Limb (tissue), 2 donors: ENCODE measurements at regions not wholly inside any gene's neighbourhood (a gene's known extent, or its start where the extent isn't known, plus 50 kb on each side); places are given as distances from the start of the nearest gene placed in this dataset.
"Not testable (repeated sequence)": the region's sequence is repeated elsewhere in the genome, so short reads cannot be mapped to it uniquely, and the experiment has no call there.

ENCODE experiments used
- DNase-seq, 2 donors: peaks; one replicate each; pipeline ENCODE4 v3.0.0-alpha.2; 2016; ENCODE audit errors: extremely low spot score in 2 of 2

DNA sequence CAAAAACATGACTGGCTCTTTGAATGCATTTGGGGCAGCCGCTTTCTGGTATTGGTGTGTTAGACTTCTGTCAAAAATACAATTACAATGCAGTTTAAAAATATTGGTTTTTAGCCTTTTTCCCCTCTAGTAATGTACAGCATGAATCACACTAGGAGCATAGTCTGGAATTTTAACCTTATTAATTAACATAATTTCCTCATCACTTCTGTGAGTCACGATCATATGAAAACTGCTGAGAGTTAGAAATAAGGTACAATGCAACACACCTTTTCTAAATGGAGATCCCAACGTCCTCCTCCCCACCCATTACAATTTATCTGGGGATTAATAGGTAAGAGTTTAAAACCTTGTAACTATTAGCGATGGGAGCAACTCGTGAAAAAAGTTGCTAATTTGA lies 297.1 kb upstream of the RIMS1 start:
- DNase-seq = no peak

- no peak for DNase-seq
Measured at GRCh38 chr6:71592643-71593042, 293.7 kb upstream of the RIMS1 start.

DNA sequence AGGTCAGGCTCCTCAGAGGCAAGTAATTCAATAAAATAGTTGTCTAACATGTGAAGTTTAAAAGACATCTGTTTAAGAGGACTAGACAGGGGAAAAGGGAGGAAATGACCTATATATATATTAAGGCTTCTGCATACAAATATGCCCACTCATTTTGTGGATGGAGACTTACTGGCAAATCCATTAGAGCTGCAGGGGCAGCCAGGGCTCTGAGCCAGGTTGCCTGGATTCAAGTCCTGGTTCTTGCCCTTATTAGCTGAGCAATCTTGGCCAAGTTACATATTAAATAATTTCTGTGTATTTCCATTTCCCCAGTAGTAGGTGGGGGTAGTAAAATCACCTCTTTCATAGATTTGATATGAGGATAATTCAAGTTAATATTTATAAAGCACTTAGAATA lies 287.0 kb upstream of the RIMS1 start:
- DNase-seq = peak in 1 of 2 donors; percentile 29

DNA sequence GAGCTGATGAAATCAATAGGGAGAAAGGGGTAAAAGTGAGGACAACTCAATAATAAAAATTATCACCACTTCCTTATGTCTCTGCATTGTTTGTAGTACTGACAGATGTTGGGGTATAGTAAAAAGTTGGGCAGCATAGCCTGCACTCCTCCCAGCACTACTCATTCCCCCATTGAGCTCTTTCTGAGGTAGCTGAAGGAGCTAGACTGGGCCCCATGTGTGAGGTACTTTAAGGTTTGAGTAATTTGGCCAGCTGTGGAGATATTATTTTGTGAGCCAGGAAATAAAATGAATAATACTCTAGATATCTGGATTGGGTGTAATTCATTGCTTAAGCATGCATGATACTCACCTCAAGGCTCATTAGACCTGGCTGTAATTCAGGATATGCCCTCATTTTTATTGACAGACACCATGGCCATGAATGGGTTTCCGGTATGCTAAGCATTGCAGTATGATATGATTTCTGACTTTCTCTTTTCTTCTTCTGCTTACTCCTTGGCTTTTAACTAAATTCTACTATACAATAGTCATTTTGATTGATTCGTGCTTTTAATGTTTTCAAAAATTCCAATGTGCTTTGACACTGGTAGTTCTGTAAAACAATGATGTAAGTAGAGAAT lies 283.9 kb upstream of the RIMS1 start:
- DNase-seq = no peak

DNA sequence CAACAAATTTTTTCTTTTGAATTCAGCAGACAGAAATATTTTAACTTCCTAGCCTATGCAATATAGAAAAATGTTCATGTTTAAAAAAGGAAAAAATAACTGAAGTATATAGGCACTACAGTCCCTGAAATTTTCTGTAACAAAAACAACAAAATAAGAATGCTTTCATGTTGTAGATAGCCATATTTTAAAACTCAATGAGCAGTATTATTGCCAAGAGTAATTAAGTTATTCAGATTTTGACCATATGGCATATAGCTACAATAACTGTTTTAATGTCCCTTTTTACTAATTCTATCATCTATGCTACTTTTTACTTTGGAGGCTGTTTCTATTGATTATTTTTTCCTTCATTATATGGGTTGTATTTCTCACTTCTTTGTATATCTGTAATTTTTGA lies 283.3 kb upstream of the RIMS1 start:
- DNase-seq = no peak

DNA sequence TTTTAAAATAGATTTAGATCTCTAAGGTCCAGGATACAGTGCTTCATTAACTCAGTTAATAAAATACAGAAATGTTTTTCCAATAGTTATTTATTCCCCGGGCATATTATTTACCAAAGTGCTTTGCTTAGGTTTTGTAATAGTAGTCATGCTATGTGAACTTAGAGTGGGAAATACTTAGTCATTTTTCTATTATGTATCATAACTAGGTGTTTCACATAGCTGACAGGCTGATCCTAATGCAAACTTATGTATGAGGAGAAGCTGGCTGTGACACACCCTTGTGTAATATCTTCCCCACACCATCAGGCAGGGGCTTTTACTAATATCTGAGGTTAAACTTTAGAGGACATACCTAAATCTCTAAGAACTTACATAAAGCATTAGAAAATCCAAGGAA lies 277.7 kb upstream of the RIMS1 start:
- DNase-seq = no peak

DNA sequence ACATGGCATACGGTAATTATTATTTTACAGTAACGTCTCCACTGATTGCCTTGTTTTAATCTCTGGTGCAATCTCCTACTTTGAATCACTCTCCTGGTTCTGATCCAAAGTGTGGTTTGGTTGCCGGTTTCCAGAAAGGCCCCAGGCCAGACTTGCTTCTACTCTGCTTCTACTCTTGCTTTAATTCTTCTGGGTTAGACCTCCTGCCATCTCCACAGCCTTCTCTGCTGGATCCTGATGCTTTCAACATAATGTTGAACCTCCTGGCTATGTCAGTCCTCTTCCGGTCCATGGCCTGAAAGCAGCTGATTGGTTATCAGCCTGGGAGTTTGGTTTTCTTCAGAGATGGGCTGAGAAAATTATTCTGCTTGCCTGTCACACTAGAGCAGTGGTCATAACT lies 266.5 kb upstream of the RIMS1 start:
- no peak for DNase-seq

GRCh38 chr6:71621918-71622519 lies 264.3 kb upstream of the RIMS1 start:
- no peak for DNase-seq

DNA sequence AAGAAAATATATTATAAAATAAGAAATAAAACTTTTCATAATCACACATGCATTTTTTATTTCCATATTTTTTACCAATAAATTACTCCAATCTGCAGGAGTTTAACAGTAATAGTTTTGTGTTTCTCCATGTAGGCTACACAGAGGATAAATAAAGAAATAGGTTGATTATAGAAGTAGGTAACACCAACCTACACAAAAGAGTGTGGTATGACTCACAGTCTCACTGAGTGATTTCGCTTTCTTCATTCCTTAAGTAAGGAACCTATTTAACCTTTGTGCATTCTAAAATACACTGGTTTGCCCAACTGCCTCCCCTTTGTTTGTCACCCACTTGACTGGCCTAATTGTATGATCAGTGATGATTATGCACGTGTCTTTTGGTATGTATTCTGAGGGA lies 244.2 kb upstream of the RIMS1 start:
- DNase-seq = no peak

DNA sequence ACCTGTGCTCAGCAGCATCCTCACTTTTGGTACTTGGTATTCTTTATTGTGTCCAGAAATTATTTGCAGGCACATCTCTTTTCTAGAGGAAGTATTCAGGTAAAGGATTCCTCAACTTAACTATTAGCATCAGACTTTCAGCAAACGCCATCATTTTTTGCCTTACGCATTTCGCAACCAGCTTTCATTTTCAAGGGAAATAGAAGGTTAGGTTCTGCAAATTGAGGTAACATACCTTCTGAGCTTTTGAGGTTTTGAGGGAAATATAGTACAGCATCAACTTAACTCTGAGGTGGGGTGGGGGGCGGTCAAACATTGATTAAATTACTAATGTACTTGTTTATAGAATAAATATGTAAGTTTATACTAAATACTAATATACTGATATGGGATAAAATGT lies 243.6 kb upstream of the RIMS1 start:
- DNase-seq = no peak

- no peak for DNase-seq
Measured at GRCh38 chr6:71645299-71645698, 241.1 kb upstream of the RIMS1 start.

- DNase-seq = no peak
Measured at GRCh38 chr6:71649915-71650314, 236.4 kb upstream of the RIMS1 start.

DNA sequence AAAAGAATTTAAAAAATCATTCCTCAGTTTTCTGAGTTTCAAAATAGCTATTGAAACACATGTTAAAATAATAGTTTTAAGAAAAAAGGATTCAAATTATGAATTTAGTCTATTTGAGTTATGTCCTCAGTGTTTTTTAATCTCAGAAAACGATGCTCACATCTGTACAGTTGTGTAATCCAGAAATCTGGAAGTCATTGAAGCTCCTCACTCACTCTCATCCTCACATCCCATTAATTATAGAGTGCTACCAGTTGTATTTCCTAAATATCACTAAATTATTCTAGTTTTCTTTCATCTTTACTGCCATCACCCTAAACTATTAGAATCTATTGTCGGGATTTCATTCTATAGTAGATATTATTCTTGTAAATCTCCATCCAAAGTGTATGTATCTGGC lies 234.7 kb upstream of the RIMS1 start:
- DNase-seq = no peak

- DNase-seq = no peak
Measured at GRCh38 chr6:71656121-71656520, 230.2 kb upstream of the RIMS1 start.

DNA sequence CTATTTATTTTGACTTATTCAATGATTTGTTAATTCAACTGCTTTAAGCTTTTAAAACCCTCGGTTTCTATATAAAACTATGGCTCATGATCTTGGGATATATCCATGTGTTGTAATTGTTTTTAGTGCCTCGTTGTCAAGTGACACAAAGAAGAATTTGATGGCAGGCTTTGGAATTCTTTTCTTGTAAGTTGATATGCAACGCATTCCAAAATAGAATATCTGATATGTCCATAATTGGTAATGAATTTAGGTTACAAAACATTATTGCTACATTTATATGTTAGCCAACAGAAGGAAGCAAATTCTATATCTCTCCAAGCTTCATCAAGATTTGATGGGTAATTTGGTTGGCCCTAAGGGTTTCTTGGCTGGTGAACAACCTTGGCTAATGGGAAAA lies 220.4 kb upstream of the RIMS1 start:
- DNase-seq = no peak

GRCh38 chr6:71672876-71673275 lies 213.5 kb upstream of the RIMS1 start:
- no peak for DNase-seq

DNA sequence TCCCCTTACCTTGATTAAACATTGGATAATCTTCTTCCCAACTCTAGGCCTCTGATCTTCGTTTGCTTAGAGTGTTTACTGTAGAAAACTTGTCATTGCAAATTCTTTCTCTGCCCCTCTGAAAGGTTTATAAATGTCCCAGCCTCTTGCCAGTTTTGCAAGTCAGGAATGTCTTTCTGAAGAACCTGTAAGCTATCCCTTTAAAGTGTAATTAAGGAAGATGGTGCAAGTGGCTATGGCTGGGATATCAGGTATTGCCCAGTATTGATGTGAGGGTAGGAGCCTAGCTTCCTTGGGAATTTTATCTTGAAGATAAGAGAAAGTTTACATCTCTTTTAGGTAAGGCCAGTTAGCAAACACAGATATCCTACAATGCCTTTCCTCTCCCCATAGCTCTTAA lies 211.0 kb upstream of the RIMS1 start:
- no peak for DNase-seq

DNA sequence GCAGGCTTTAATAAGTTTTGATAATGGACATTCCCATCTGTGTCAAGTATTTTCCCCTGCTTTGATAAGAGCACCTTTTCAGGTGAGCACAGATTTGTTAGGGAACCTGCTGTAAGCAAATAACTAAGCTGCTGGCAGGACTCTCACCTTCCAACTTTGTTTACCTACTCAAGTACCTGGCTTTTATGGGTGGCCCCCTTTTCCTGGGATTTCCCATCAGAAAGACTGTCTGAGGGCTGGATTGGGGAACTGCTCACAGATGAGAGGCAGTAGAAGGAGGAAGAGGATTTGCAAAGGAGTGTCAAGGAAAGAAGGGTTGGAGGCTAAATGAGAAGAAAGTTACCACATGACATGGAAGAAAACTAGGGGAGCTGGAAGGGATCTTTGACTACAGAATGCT lies 210.1 kb upstream of the RIMS1 start:
- DNase-seq = no peak

DNA sequence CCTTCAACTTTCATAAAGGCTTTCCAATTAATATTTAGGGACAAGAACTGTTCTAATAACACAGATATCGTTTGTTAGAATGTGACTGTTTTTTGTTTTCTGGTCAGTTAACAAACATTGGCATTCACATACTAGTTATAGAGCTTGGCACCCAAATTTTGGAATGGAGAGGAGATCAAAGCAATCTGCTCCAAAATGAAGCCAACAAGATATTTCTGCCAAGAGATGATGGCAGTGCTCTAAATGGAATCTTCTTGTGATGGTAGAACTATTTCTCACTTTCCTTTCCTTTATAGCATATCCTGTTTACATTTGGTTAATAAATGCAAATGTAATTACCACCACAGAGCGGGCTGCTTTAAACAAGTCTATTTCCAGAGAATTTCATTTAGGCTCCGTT lies 208.3 kb upstream of the RIMS1 start:
- no peak for DNase-seq

- DNase-seq = no peak
Measured at GRCh38 chr6:71681234-71681867, 205.0 kb upstream of the RIMS1 start.

- not testable (repeated sequence) for DNase-seq
Measured at GRCh38 chr6:71686021-71686677, 200.2 kb upstream of the RIMS1 start.

GRCh38 chr6:71698702-71699101 lies 187.6 kb upstream of the RIMS1 start:
- no peak for DNase-seq

DNA sequence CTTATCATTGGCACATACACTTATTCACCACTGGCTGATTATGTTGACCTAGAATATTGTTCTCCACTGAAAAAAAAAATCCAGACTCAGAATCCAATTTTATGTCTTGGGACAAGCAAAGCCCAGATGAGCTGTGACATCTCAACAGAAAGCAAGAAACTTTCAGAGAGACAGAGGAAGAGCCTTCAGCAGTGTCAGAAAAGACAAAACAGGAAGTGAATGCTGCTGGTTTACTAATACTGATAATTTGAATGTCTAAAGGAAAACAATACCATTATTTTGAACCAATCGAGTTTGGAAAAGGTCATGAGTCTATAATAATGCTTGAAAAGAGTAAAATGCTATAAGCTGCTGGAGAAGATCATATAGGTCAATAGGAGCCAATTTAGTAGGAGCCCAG lies 179.8 kb upstream of the RIMS1 start:
- no peak for DNase-seq
